ENCODE measurements at regions not wholly inside any gene's neighbourhood (a gene's known extent, or its start where the extent isn't known, plus 50 kb on each side); places are given as distances from the start of the nearest gene placed in this dataset.

GRCh38 chr6:148629181-148629580 lies 117.6 kb upstream of the UST start:
- no peak for TF ChIP-seq MAX (IDR thresholded peaks at IDR 0.05; ENCODE audit: low read depth)
- TF ChIP-seq SMC3 (IDR thresholded peaks at IDR 0.05; ENCODE audit: low read depth, low read length) = no peak
- no peak for TF ChIP-seq USF2 (IDR thresholded peaks at IDR 0.05; ENCODE audit: borderline replicate concordance, low read depth, low read length)
- no peak for TF ChIP-seq CTCF (IDR thresholded peaks at IDR 0.05)
- TF ChIP-seq IRF3 (IDR thresholded peaks at IDR 0.05; ENCODE audit: low read depth, low read length) = no peak
- no peak for TF ChIP-seq REST (IDR thresholded peaks at IDR 0.05; ENCODE audit: low read depth, low read length)
- no peak for TF ChIP-seq CHD2 (IDR thresholded peaks at IDR 0.05; ENCODE audit: low read length, partially characterized antibody)
- TF ChIP-seq RFX5 (IDR thresholded peaks at IDR 0.05; ENCODE audit: low read length) = no peak
- no peak for TF ChIP-seq RCOR1 (IDR thresholded peaks at IDR 0.05; ENCODE audit: low read length)
- no peak for TF ChIP-seq NRF1 (IDR thresholded peaks at IDR 0.05; ENCODE audit: low read depth, low read length)
- TF ChIP-seq MEF2A (IDR thresholded peaks at IDR 0.05; ENCODE audit: borderline replicate concordance, low read depth) = no peak
- no peak for TF ChIP-seq TAF1 (IDR thresholded peaks at IDR 0.05; ENCODE audit: borderline replicate concordance, low read depth, low read length)
- TF ChIP-seq ZBTB33 (IDR thresholded peaks at IDR 0.05; ENCODE audit: borderline replicate concordance, low read depth) = no peak
